Panc1 (cell line): ENCODE measurements at regions not wholly inside any gene's neighbourhood (a gene's known extent, or its start where the extent isn't known, plus 50 kb on each side); places are given as distances from the start of the nearest gene placed in this dataset.

Experiments
- ATAC-seq: fragments of 200-7000 bp; cut with Tn5 transposase; 2 replicates; pipeline ENCODE4 v1.9.1; 2020; ENCODE audit warnings: mild to moderate bottlenecking, moderate library complexity
- BruUV-seq: library from RNA; stranded (reverse); fragments of 400-500 nt; replicated peaks from 2 replicates; lab custom pipeline; 2021; lab: Mats Ljungman, UMichigan
- CTCF ChIA-PET: fragments of 300-600 bp; sonication (Branson Sonifier 250); formaldehyde crosslinking; loops from one replicate; lab custom pipeline; 2022; ENCODE audit warnings: antibody characterized with exemption; lab: Charles Lee
- POLR2A ChIA-PET: fragments of 300-600 bp; sonication (Branson Sonifier 250); formaldehyde crosslinking; loops from one replicate; lab custom pipeline; 2022; ENCODE audit warnings: antibody characterized with exemption; lab: Charles Lee
- DNase-seq: peaks from one replicate; pipeline ENCODE4 v3.0.0-alpha.2; 2010; ENCODE audit warnings: low read depth, low spot score
- H3K27ac ChIP-seq: 2 replicates; pipeline ENCODE4 v1.5.1; 2011; ENCODE audit warnings: mild to moderate bottlenecking, low read length, inconsistent platforms
- H3K27me3 ChIP-seq: fragments of 200-500 bp; sonication (Bioruptor generic); 2 replicates; pipeline ENCODE4 v1.6.0; 2014; ENCODE audit warnings: low read length, inconsistent platforms; ENCODE audit not compliant: control insufficient read depth, insufficient read depth
- H3K36me3 ChIP-seq: fragments of 200-500 bp; sonication (Bioruptor generic); 2 replicates; pipeline ENCODE4 v1.5.1; 2014; ENCODE audit warnings: inconsistent platforms, mild to moderate bottlenecking, low read length, moderate library complexity; ENCODE audit not compliant: control insufficient read depth, insufficient read depth
- H3K4me1 ChIP-seq: 2 replicates; pipeline ENCODE4 v1.5.1; 2011; ENCODE audit warnings: inconsistent platforms, mild to moderate bottlenecking, low read length, moderate library complexity; ENCODE audit not compliant: control insufficient read depth, insufficient read depth
- H3K4me3 ChIP-seq, 2 experiments: 2 replicates each; pipeline ENCODE4 v1.5.1; 2011 to 2012; ENCODE audit warnings: low read depth in 2 of 2, low read length in 2 of 2, mild to moderate bottlenecking in 2 of 2, inconsistent platforms in 1 of 2, moderate library complexity in 1 of 2
- H3K9me3 ChIP-seq: fragments of 200-500 bp; sonication (Bioruptor generic); 2 replicates; pipeline ENCODE4 v1.5.1; 2014; ENCODE audit warnings: low read depth, mild to moderate bottlenecking, inconsistent platforms, low read length, moderate library complexity; ENCODE audit not compliant: control insufficient read depth, insufficient read depth
- POLR2AphosphoS5 ChIP-seq: IDR thresholded peaks from 2 replicates; pipeline ENCODE4 v1.6.1; 2012; ENCODE audit warnings: mild to moderate bottlenecking, low read depth, low read length, moderate library complexity
- SIN3A ChIP-seq: IDR thresholded peaks from 2 replicates; pipeline ENCODE4 v1.6.1; 2012; ENCODE audit warnings: low read depth, mild to moderate bottlenecking, low read length, moderate library complexity, borderline replicate concordance; ENCODE audit not compliant: insufficient read depth
- TCF7L2 ChIP-seq: IDR thresholded peaks from 2 replicates; pipeline ENCODE4 v1.6.1; 2011; ENCODE audit warnings: mild to moderate bottlenecking, low read depth, low read length, inconsistent platforms
- in situ Hi-C: cut with HindIII; loops from 2 replicates; pipeline ENCODE4 v1.10.0; 2016; ENCODE audit warnings: low sequenced_read_pairs, low pct_unique_long_range_greater_than_20kb
- intact Hi-C: fragments of 100-400 bp; cut with micrococcal nuclease; formaldehyde crosslinking; loops from one replicate; pipeline ENCODE4 v1.10.0; 2022; ENCODE audit not compliant: unreplicated experiment
- TF ChIP-seq, protein P1 (sequence below), 2 experiments: IDR thresholded peaks; 2 replicates each; pipeline ENCODE4 v1.6.1; 2011 to 2012; ENCODE audit warnings: low read depth in 2 of 2, control low read depth in 1 of 2, low read length in 1 of 2, mild to moderate bottlenecking in 1 of 2, moderate library complexity in 1 of 2; ENCODE audit not compliant: insufficient read depth in 1 of 2
- TF ChIP-seq, protein P2 (sequence below): fragments of 450-650 bp; IDR thresholded peaks from 2 replicates; pipeline ENCODE4 v1.5.1; 2017; ENCODE audit warnings: mild to moderate bottlenecking

DNA sequence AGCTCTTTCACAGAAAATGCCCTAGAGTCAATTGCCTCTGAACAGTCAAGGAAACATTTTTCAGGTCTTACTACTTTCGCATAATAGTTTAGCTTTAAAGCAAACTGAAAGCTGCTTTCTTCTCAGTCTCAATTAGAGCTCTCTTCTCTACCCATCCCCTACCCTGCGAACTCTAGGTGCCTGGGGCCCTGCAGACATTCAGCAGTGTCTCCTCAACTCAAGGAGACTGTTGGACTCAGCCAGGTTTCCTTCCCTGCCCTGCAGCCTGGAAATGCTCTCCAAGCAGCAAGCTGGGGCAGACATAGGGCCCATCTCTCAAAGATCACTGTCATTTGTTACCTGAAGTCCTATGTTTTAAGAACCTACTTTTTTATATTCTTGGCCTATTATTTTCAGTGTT lies 312.5 kb upstream of the PRICKLE1 start:
- intact Hi-C loops = no loop called here
- Histone ChIP-seq H3K4me1 (no peaks in the 10 kb centered on the region), H3K4me3 (no peak overlapping the region), H3K9me3 (0 out of 2 replicates have a peak, but pooled peaks cover 2% of the 10 kb centered on the region), H3K36me3 (no peaks in the 10 kb centered on the region), H3K27me3 (no peaks in the 10 kb centered on the region), H3K27ac (no peak overlapping the region)
- in situ Hi-C loops = no loop called here
- TF ChIP-seq, protein P1, sequence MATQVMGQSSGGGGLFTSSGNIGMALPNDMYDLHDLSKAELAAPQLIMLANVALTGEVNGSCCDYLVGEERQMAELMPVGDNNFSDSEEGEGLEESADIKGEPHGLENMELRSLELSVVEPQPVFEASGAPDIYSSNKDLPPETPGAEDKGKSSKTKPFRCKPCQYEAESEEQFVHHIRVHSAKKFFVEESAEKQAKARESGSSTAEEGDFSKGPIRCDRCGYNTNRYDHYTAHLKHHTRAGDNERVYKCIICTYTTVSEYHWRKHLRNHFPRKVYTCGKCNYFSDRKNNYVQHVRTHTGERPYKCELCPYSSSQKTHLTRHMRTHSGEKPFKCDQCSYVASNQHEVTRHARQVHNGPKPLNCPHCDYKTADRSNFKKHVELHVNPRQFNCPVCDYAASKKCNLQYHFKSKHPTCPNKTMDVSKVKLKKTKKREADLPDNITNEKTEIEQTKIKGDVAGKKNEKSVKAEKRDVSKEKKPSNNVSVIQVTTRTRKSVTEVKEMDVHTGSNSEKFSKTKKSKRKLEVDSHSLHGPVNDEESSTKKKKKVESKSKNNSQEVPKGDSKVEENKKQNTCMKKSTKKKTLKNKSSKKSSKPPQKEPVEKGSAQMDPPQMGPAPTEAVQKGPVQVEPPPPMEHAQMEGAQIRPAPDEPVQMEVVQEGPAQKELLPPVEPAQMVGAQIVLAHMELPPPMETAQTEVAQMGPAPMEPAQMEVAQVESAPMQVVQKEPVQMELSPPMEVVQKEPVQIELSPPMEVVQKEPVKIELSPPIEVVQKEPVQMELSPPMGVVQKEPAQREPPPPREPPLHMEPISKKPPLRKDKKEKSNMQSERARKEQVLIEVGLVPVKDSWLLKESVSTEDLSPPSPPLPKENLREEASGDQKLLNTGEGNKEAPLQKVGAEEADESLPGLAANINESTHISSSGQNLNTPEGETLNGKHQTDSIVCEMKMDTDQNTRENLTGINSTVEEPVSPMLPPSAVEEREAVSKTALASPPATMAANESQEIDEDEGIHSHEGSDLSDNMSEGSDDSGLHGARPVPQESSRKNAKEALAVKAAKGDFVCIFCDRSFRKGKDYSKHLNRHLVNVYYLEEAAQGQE (IDR thresholded peaks at IDR 0.05; ENCODE audit: insufficient read depth in 1 of 2, low read depth in 2 of 2, low read length in 1 of 2) = no peak
- TF ChIP-seq POLR2AphosphoS5 = no peak
- TF ChIP-seq SIN3A = no peak
- TF ChIP-seq, protein P2, sequence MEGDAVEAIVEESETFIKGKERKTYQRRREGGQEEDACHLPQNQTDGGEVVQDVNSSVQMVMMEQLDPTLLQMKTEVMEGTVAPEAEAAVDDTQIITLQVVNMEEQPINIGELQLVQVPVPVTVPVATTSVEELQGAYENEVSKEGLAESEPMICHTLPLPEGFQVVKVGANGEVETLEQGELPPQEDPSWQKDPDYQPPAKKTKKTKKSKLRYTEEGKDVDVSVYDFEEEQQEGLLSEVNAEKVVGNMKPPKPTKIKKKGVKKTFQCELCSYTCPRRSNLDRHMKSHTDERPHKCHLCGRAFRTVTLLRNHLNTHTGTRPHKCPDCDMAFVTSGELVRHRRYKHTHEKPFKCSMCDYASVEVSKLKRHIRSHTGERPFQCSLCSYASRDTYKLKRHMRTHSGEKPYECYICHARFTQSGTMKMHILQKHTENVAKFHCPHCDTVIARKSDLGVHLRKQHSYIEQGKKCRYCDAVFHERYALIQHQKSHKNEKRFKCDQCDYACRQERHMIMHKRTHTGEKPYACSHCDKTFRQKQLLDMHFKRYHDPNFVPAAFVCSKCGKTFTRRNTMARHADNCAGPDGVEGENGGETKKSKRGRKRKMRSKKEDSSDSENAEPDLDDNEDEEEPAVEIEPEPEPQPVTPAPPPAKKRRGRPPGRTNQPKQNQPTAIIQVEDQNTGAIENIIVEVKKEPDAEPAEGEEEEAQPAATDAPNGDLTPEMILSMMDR = no peak
- TF ChIP-seq TCF7L2 = no peak
- CTCF ChIA-PET = no interaction called here
- BruUV-seq = no TSS peak
- DNase-seq (no peak), ATAC-seq (no peak)
- POLR2A ChIA-PET = no interaction called here

DNA sequence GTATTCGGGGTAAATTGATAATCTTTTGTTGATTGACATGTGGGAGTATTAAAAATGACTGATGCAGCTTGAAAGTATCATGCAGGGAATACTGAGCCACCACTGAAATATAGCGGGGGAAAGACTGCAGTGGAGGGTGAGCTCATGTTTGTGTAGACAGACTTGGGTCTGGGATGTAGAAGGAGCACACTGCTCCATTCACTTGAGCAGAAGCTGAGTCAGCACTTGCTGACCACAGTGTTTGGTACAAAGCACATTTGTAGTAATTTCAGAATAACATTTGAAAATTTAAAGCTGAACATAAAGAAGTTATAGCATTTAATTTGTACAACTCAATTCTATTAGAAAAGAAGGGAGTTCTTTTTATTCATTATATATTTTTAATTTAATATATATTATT lies 304.3 kb upstream of the PRICKLE1 start:
- CTCF ChIA-PET = no interaction called here

More for the DNA sequence above, 304.3 kb upstream of the PRICKLE1 start:
- no peak for DNase-seq
- no peaks in the 10 kb centered on the region for H3K36me3 ChIP-seq
- TF ChIP-seq TCF7L2 (no peak), POLR2AphosphoS5 (no peak), SIN3A (no peak)
- TF ChIP-seq, protein P2 = no peak
- TF ChIP-seq, protein P1 (IDR thresholded peaks at IDR 0.05; ENCODE audit: insufficient read depth in 1 of 2, low read depth in 2 of 2, low read length in 1 of 2) = no peak
- POLR2A ChIA-PET = no interaction called here
- H3K27me3 ChIP-seq = no peaks in the 10 kb centered on the region
- BruUV-seq = no TSS peak
- no peak overlapping the region for H3K27ac ChIP-seq
- H3K9me3 ChIP-seq = no peaks in the 10 kb centered on the region
- in situ Hi-C loops (no loop called here), intact Hi-C loops (no loop called here)
- no peak for ATAC-seq
- H3K4me3 ChIP-seq = no peak overlapping the region
- H3K4me1 ChIP-seq = no peaks in the 10 kb centered on the region
